ENCODE measurements at regions not wholly inside any gene's neighbourhood (a gene's known extent, or its start where the extent isn't known, plus 50 kb on each side); places are given as distances from the start of the nearest gene placed in this dataset.

GRCh38 chr12:92074889-92075288 is 70.8 kb downstream of the BTG1 start:
- TF ChIP-seq POLR2AphosphoS5 (IDR thresholded peaks at IDR 0.05; ENCODE audit: low read depth, low read length) (no peak), CTCF (IDR thresholded peaks at IDR 0.05) (no peak), REST (IDR thresholded peaks at IDR 0.05; ENCODE audit: insufficient read depth in 1 of 2, low read depth in 2 of 2, low read length in 1 of 2) (no peak), TCF7L2 (IDR thresholded peaks at IDR 0.05; ENCODE audit: low read depth, low read length) (no peak)
